HG03064 (cell line): ENCODE measurements at regions not wholly inside any gene's neighbourhood (a gene's known extent, or its start where the extent isn't known, plus 50 kb on each side); places are given as distances from the start of the nearest gene placed in this dataset.

ENCODE experiments used
- ATAC-seq: cut with Tn5 transposase; IDR thresholded peaks from one replicate; pipeline ENCODE4 v1.9.1; 2021; ENCODE audit warnings: low read depth; ENCODE audit not compliant: unreplicated experiment

DNA sequence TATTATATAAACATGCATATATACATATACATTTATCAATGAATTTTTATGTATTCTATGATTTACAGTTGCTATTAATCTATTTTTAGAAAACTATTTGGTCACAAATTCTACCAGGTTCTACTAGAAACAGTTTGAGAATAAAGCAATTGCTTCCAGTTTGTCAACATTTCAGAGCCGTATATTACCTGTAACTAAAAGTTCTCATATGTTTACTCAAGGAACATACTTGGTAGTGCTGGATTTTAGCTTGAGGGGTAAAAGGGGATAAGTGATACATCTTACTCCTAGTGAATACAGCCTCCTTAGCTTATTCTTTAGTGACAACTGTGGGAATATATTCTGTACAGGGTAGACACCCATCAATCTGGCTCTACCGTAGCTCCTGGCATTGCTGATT is 1590.5 kb upstream of the LRRTM3 start:
- ATAC-seq: no peak

DNA sequence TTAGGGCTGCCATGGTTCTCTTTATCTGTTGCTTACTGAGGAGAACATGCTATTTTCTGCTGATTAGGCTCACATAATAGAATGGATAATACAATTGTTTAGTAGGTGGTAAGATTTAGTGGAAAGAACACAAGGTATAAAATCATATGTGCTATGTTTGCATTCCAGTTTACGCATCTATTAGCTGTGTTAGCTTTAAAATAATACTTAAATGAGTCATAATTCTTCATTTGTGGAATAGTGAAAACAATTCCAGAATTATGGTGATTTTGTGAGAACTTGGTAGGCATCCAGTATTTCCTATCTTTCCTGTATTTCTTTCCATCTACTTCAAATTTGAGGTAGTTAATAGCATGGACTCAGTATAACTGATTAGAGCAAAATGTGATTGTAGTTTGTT is 1585.5 kb upstream of the LRRTM3 start:
- ATAC-seq: no peak

DNA sequence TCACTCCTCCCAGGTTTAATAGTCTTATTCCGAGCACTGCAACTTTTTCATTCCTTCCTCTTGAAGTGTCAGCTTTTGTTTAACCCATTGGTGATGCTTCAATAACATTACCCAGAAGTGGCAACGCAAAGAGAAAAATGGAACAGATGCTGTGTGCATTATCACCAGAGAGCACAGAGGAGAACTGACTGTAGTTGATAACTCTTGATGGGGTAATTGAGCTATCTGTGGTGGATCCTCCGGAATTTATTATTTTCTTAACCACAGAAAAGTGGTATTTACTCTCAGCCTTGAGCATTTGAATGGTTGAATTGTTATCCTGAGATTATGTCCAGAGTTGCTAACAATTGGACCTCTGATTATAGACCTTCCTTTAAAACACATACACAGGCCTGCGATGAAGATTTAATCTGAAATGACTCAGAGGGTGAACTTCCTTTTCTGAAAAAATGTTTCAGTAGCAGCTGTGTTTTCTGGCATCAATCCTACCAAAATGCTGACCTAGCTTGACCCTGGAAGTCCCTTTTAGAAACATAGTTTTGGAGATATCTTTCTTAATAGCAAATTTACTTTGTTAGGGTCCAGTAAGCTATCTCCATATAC is 1584.4 kb upstream of the LRRTM3 start:
- no peak for ATAC-seq

DNA sequence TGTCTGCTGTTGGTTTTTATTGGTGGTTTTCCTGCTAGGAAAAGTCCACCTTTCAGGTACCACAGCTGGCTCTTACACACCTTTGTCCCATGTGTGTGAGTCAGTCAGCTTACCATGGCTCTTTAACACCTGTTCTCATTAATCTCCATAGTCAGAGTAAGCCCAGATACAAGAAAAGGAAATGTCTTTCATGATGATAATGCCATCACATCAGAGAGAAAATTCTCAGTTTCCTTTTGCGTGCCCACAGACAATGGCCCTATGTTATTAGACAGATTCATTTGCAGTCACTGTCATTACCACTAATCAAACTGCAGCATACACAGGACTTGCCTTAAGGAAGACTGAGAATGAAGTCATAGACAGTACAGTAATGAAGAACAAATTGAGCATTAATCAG is 1583.6 kb upstream of the LRRTM3 start:
- ATAC-seq: no peak

DNA sequence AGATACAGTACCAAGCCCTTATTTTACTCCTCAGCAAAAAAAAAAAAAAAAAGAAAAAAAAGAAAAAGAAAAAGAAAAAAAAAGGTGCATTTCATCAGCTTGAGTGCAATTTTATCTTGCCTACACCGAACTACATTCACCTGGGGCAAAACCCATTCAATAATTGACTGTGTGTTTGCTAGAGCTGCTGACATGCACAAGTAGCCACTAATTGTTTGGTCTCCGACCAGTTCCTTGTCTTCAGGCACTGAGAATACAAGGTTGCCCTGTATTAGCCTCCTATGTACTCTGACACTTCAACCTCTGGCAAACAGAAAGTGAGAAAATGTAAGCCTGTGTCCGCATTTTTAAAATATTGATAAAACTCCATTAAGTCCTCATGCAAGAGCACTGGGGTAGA is 1579.4 kb upstream of the LRRTM3 start:
- ATAC-seq: no peak

DNA sequence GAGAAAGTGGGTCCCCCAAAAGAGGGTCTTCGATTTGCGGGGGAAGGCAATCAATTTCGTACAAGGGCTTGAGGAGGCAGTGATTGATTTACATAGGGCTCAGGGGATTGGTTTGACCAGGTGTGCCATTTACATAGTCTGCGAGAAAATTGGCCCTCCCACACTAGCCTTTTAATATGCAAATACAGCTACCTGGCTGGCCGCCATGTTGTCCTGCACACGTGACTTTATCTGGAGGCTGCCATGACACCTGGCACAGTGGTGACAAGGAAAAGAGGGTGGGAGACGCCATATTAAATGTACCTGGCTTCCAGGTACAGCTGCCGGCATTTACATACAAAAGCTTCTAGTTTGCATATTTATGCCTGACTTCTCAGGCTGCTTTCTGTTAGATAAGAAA is 1577.2 kb upstream of the LRRTM3 start:
- no peak for ATAC-seq

DNA sequence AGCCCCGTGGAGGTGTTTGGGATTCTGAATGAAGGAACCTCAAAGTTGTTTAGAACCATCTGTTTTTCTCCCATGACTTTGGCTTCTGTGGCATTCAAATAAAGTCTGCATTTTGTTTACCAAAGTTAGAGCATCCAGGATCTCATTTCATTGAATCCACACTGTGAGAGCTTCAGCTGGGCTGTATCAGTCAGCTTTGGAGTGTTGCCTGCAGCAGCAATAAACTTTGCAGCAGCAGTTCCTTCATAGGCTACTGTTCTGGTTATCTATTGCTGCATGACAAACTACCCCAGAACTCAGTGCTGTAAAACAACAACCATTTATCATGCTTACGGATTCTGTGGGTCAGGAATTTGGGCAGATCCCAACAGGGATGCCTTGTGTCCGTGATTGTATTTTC is 1575.2 kb upstream of the LRRTM3 start:
- no peak for ATAC-seq

DNA sequence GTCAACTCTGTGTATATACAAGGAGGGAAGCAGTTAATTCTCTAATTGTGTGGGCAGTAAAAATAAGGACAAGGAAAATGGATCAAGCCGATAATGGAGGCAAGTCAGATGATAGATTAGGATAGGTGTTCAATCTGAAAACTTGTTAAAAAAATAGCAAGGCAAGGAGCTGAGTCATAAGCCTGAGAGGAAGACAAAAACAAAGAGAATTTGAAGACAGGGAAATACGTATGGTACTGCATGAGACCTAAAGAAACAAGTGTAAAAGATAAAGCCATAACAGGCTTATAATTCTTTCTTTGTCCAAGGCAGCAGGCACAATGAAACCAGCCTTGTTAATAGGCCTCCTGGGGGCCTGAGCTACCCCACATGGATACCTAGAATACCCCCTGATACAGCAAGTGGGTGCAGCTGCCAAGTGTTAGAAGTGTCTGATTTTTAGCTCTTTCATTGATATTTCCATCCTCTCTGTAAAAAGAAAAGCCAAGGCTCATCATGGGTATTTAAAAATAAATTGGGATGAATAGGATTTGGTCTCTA is 1570.6 kb upstream of the LRRTM3 start:
- ATAC-seq: no peak

DNA sequence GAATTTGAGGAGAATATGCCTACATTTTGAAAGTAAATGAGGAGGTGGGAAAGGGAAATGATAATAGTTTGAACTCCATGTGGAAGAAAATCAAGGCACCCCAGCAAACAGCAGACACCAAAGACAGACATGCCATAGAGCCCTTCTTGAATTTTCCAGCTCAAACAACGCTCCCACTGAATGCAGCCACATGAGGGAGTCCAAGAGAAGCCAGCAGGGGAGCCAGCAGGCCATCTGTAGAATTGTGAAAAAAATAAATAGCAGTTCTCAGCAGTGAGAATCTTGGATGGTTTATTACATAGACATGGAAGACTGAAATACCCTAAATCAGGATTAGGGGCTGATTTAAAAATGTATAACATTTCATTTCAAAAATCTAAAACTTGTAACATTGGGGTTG is 1567.3 kb upstream of the LRRTM3 start:
- ATAC-seq: no peak

DNA sequence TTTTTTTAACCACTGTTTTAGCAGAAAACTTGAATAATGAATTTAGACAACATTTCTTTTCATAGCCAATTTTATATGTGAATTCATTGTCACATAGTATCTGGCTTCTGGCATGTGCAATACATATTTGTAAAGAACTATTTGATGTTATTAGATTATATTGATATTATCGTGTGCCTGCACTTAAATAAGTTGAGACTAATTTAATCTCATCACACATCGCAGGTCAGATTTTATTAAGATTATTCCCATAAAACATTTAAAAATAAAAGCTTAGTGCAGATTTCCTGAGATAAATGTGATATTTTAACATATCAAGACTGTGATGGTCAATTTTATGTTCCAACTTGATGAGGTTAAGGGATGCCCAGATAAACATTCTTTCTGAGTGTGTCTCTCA is 1565.3 kb upstream of the LRRTM3 start:
- no peak for ATAC-seq

DNA sequence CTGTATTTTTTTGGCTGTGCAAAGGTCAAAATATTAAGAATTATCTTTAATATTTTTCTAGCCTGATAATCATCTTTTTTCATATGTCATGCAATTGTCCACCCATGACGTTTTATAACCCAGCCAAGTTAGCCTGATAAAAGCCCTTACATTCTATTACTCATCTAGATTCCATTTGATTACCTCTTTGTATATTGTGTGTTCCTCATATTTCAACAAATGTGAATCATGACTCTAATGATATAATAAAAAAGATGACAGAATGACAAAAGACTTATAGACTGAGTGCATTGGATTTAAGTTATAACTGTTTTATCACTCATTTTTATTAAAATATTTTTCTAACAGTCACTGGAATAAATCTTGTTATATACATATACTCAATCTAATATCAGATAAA is 1560.0 kb upstream of the LRRTM3 start:
- no peak for ATAC-seq

DNA sequence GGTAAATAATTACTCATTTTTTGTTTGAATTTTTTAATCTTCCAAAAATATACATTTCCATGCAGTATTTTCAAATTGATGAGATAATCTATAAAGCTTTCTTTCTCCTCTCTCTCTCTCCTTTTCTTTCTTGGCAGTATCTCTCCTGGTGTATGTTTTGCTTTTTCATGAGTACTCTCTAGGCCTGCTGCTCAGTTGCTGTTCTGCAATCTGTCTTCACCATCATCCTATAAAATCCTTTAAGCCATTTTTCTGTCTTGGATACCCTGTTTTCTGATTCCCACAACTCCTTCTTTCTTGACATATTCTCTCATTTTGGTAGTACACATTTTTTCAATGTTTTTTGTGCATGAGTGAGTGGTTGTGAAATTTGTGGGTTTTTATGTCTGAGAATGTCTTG is 1558.1 kb upstream of the LRRTM3 start:
- no peak for ATAC-seq

DNA sequence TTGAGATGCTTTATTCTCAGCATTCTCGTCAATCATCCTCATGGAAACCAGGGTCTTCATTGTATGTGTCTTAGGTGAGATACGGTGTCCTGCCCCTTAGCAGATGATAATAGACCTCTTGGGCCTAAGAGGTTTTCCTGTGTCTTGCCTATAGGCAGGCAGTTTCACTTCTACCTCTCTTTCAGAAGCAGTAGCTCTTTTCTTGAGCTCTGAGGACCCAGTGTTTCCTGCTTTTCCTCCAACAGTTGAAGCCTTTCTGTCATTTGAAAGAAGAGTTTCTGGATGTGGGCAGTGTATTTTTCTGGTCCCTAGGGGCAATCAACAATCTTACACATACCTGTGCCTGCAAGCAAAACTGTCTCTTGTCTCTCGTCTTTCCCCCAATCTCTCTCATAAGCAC is 1550.3 kb upstream of the LRRTM3 start:
- ATAC-seq: no peak

DNA sequence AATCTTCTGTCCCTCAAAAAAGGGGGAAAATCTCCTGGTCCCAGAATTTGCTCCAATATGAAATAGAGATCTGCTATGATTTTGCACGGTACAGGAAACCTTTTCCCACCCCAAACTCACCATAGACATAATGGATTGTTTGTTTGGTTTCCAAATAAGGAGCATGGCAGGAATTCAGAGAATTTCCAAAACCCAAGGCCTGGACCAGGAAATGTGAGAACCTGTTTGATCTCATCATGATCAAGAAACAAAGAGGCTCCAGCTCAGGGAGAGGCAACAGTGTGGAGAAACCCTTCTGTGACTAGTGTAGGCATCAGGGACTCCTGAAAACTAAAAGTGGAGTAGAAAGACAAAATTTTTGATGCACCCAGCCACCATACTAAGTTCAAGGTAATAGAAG is 1548.1 kb upstream of the LRRTM3 start:
- no peak for ATAC-seq

DNA sequence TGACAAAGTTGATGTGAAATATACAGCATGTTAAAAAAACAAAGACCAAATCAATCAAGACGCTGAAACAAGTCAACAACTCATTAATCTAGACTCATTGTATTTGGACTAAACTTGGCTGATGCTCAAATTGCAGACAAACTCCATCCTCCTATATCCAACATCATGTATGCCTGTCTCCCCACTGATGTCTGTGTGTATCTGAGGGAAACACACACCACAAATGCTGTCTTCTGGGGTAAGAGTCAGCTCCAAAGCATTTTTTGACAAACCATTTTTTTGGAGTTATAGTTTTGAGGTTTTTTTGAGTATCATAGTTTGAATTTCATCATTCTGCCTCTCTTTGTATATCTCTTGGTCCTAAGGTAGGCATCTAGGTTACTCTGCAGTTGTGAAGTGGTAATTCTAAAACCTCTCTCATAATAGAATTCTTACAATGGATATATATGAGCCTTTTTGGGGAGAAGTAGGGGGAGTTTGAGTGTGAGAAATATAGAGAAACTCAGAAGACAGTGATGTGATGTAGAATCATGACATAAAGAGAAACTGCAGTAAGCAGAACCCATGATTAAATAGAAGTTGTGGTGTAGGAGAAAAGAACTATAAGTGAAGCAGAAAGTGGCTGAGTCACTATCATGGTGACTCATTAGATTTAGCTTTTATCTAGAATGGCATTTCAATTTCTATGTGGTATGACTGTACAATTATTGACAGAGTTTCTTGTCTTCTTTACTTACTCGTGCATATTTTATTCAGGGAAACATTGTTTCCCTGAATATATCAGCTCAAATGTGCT is 1531.1 kb upstream of the LRRTM3 start:
- ATAC-seq: no peak

DNA sequence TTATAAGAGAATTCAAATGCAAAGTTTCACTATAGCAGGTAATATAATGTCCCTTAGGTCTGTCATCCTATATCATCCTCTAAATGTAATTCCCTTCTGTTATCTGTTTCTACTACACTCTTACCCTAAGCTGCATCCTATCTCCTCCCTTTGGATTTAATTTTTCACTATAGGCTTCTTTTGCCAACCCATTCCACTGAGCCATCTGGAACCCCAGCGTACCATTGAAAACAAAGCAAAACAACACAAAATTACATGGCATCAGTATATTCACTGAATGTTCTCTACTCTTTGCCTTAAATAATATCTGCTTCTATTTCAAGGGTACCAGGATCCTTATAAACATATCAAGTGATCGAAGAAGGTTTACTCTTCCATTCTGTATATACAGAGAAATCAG is 1530.2 kb upstream of the LRRTM3 start:
- no peak for ATAC-seq

DNA sequence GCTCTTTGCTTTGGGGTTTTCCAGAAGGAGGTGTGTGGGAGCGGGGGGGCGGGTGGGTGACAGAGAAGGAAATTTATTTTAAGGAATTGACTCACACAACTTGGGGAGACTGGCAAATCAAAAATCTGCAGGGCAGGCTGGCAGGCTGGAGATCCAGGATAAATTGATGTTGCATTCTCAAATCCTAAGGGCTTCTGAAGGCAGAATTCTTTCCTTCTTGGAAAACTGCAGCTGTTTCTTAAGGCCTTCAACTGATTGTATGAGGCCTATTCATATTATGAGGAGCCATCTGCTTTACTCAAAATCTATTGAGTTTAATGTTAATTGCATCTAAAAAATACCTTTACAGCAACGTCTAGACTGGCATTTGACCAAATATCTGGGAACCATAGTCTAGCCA is 1528.8 kb upstream of the LRRTM3 start:
- ATAC-seq: no peak

DNA sequence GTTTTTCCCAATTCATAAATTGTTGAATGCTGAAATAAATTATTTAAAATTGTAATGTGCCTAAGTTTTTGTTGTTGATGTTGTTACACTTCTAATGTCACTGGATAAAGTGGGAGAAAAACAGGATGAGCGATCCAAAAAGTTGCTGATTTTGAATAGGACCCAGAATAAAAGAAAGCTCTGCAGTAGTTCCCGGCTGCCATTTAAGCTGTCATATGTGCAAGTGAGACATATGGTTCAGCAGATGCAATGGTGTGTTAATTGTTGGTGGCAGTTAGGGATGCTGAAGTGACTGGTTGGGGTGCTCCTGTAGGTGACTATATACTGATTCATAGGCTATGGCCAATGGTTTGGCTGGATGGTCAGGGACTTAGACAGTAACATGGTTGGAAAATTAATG is 1517.4 kb upstream of the LRRTM3 start:
- no peak for ATAC-seq

DNA sequence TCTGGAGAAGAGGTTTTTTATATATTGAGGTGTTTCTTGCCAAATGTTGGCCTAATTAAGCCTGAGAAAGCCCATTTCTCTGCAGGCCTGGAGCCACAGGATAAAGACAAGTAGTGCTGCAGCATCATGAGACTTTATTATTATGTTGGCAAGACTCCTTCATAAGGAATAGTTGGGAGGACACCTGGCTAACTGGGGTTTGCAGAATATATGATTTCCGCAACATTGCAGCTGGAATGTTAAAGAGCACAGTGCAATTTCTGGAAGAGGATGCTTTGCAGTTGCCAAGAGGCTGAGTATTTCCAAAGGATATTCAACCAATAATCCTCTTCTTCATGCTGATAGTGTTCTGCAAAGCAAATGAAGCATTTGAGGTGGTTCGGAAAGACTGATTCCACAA is 1512.8 kb upstream of the LRRTM3 start:
- no peak for ATAC-seq

DNA sequence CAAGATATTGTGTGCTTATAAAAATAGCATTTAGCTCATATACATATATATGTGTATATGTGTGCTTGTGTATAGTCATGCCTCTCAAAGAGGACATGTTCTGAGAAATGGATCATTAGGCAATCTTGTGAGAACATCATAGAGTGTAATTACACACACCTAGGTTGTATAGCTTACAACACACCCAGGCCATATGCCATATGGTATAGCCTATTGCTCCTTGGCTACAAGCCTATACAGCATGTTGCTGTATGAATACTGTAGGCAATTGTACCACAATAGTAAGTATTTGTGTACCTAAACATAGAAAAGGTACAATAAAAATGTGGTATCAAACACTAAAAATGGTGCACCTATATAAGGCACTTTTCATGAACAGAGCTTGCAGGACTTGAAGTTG is 1510.5 kb upstream of the LRRTM3 start:
- no peak for ATAC-seq

DNA sequence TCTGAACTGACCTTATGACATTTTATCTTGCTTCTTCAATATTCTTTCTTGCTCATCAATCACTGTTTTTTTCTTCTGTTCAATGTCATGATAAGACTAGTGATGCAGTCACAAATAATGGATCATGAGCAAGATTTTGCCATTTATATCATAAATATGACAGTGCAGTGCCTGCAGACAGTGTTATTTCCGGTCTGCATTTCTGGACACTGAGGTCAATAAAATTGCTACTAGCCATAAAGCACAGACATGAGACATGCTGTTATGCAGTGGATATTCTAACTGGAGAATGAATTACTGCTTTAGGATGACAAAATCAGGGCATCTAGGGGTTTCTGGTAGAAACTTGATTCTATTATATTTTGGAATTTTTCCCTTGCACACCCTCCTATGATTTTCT is 1509.7 kb upstream of the LRRTM3 start:
- no peak for ATAC-seq

DNA sequence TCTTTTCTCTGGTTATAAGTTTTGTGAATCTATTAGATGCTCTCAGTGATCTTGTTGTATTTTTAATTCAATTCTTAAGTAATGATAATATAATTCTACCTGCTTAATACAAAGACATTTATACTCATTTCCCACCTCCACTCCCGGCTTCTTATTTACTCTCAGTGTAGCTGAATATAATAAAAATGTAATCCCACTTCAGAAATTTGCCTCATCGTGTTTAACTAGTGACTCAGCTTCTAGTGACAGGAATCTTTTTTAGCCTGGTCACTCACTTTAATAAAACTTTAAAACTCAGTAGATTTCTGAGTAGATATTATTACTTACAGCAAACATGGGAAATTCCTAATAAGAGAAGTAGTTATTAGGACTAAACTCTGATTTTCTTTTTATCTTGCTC is 1506.2 kb upstream of the LRRTM3 start:
- no peak for ATAC-seq
